Body of pancreas (tissue), 4 donors: ENCODE measurements at regions not wholly inside any gene's neighbourhood (a gene's known extent, or its start where the extent isn't known, plus 50 kb on each side); places are given as distances from the start of the nearest gene placed in this dataset.

Source experiments
- CTCF ChIP-seq, 7 experiments: fragments of 450-650 bp in 4 of 7; fragments of 200-600 bp in 3 of 7; sonication (generic) in 3 of 7; IDR thresholded peaks; one replicate each; pipeline ENCODE4 v1.5.1; 2016 to 2019; ENCODE audit warnings: antibody characterized with exemption in 7 of 7
- POLR2A ChIP-seq, 3 donors: fragments of 450-650 bp; IDR thresholded peaks; one replicate each; pipeline ENCODE4 v1.6.1; 2016; ENCODE audit warnings: antibody characterized with exemption in 3 of 3, mild to moderate bottlenecking in 2 of 3

- TF ChIP-seq CTCF (IDR thresholded peaks at IDR 0.05) (no peak), POLR2A (IDR thresholded peaks at IDR 0.05) (no peak)
Measured at GRCh38 chr22:47304854-47305253, 542.4 kb downstream of the TBC1D22A start.
